ENCODE measurements at regions not wholly inside any gene's neighbourhood (a gene's known extent, or its start where the extent isn't known, plus 50 kb on each side); places are given as distances from the start of the nearest gene placed in this dataset.

DNA sequence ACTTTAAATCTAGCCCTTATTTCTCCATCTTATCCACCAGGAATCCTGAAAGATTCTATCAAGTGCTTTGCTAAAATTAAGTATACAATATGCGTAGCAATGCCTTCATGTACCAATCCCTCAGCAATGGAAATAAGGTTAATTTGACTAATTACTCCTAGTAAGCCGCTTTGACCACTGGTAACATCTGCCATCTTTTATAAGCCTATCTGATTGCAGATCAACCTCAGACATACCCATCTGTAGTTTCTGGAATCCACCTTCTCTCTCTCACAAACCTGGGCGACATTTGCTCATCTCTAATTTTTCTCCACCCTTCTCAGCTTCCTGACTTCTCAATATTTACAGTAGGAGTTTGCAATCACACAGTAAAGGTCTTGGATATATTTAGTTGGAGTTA, 138.8 kb upstream of the CRHR1 start:
- TF ChIP-seq TAF1 (IDR thresholded peaks at IDR 0.05; ENCODE audit: borderline replicate concordance, insufficient read depth, low read length), result no peak
- no peak for TF ChIP-seq POLR2AphosphoS5 (IDR thresholded peaks at IDR 0.05; ENCODE audit: low read depth, low read length)
- TF ChIP-seq SIN3A (IDR thresholded peaks at IDR 0.05; ENCODE audit: borderline replicate concordance, insufficient read depth, low read length), result no peak
- TF ChIP-seq, protein P1, sequence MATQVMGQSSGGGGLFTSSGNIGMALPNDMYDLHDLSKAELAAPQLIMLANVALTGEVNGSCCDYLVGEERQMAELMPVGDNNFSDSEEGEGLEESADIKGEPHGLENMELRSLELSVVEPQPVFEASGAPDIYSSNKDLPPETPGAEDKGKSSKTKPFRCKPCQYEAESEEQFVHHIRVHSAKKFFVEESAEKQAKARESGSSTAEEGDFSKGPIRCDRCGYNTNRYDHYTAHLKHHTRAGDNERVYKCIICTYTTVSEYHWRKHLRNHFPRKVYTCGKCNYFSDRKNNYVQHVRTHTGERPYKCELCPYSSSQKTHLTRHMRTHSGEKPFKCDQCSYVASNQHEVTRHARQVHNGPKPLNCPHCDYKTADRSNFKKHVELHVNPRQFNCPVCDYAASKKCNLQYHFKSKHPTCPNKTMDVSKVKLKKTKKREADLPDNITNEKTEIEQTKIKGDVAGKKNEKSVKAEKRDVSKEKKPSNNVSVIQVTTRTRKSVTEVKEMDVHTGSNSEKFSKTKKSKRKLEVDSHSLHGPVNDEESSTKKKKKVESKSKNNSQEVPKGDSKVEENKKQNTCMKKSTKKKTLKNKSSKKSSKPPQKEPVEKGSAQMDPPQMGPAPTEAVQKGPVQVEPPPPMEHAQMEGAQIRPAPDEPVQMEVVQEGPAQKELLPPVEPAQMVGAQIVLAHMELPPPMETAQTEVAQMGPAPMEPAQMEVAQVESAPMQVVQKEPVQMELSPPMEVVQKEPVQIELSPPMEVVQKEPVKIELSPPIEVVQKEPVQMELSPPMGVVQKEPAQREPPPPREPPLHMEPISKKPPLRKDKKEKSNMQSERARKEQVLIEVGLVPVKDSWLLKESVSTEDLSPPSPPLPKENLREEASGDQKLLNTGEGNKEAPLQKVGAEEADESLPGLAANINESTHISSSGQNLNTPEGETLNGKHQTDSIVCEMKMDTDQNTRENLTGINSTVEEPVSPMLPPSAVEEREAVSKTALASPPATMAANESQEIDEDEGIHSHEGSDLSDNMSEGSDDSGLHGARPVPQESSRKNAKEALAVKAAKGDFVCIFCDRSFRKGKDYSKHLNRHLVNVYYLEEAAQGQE (IDR thresholded peaks at IDR 0.05; ENCODE audit: insufficient read depth in 1 of 2, low read depth in 2 of 2, low read length in 2 of 2), result no peak
- TF ChIP-seq FOXP2 (optimal IDR thresholded peaks at IDR 0.05; ENCODE audit: borderline replicate concordance, extremely low read depth, extremely low read length, insufficient read depth), result no peak

DNA sequence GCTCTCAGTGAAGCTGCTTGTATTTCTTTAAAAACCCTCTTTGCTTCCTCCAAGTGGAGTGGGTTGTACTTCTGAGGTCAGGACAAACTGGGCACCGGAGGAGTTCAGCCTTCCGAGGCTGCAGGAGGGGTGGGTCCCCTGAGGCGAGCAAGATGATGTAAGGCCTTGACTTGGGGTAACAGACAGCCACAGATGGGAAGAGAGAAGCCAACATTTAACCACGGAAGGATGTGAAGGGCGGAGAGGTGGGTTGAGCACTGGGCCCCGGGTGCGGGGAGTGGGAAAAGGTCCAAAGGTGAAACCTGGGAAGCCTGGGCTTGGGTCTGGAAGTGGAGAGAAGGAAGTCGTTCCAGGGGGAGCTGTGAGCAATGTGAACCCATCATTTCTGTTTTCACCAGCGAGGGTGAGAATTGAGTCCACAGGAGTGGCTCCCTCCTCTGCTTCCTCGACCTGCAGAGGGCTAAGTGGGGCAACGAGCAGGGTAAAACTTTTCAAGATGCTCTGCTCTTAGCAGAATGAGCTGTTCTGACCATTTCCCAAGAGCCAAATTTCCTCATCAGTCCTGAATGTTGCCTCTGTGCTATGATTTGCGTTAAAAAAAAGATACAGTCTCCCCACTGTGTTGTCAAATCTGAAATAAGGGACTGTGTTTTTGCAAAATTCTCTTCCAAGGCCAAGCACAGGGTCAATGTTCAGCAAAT, 137.7 kb upstream of the CRHR1 start:
- TF ChIP-seq POLR2AphosphoS5 (IDR thresholded peaks at IDR 0.05; ENCODE audit: low read depth, low read length), result no peak
- no peak for TF ChIP-seq TAF1 (IDR thresholded peaks at IDR 0.05; ENCODE audit: borderline replicate concordance, insufficient read depth, low read length)
- TF ChIP-seq SIN3A (IDR thresholded peaks at IDR 0.05; ENCODE audit: borderline replicate concordance, insufficient read depth, low read length), result no peak

DNA sequence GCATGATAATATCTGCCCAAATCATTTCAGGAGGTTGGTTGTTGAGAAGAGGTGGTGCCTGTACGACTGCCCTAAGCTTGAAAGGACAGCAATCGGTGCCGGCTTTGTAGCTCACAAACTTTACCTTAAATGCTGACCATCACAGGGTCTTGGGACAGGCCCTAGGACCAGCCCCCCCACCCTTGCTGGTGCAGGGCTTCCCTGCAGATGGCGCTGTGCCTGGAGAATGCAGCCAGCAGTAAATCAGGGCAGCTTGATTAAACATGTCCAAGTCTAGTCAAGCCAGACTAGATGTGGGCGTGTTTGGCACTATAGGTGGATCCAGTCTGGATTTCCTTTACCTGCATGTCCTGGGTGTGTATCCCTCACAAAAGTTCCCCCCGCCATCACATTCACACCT, 135.5 kb upstream of the CRHR1 start:
- TF ChIP-seq SIN3A (IDR thresholded peaks at IDR 0.05; ENCODE audit: borderline replicate concordance, insufficient read depth, low read length) (no peak), TAF1 (IDR thresholded peaks at IDR 0.05; ENCODE audit: borderline replicate concordance, insufficient read depth, low read length) (no peak), FOXP2 (optimal IDR thresholded peaks at IDR 0.05; ENCODE audit: borderline replicate concordance, extremely low read depth, extremely low read length, insufficient read depth) (no peak), POLR2AphosphoS5 (IDR thresholded peaks at IDR 0.05; ENCODE audit: low read depth, low read length) (no peak)
- TF ChIP-seq, protein P1 (IDR thresholded peaks at IDR 0.05; ENCODE audit: insufficient read depth in 1 of 2, low read depth in 2 of 2, low read length in 2 of 2), result no peak

DNA sequence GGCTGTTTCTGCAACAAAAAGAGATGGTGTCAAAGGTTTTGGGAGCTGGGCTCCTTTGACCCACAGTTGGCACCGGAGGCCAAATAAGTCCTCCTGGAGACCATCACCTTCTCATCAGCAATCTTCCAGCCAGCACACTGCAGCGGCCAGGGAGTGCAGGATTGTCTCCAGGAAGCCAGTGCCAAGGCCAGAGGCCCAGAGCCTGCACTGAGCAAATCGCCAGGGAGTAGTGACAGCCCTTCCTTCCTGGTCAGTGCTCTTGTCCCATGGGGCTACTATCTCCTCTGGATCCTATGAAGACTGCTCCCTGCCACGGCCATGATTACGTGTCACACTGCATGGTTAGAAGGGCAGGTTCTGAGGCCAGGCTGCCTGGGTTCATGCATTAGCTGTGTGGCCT, 134.3 kb upstream of the CRHR1 start:
- no peak for TF ChIP-seq SIN3A (IDR thresholded peaks at IDR 0.05; ENCODE audit: borderline replicate concordance, insufficient read depth, low read length)
- no peak for TF ChIP-seq POLR2AphosphoS5 (IDR thresholded peaks at IDR 0.05; ENCODE audit: low read depth, low read length)
- no peak for TF ChIP-seq TAF1 (IDR thresholded peaks at IDR 0.05; ENCODE audit: borderline replicate concordance, insufficient read depth, low read length)
- TF ChIP-seq, protein P1 (IDR thresholded peaks at IDR 0.05; ENCODE audit: insufficient read depth in 1 of 2, low read depth in 2 of 2, low read length in 2 of 2), result no peak
- TF ChIP-seq FOXP2 (optimal IDR thresholded peaks at IDR 0.05; ENCODE audit: borderline replicate concordance, extremely low read depth, extremely low read length, insufficient read depth), result no peak

DNA sequence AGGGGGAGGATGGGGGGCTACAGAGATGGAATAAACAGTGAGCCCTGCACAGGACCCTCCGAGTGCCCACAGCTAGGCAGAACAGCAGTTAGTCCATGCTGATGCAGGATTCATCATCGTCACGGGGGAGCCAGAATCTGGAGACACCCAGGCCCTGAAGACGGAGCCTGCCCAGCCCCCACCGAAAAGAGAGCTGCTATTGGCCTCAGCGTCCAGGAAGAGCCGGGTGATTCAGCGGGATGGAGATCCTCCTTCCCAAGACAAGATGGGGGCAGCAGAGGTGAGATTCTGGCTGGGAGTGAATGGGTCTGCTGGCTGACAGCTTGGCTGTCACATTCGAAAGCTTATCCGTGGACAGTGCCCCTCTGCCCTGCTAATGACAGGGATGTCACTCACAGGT, 133.6 kb upstream of the CRHR1 start:
- no peak for TF ChIP-seq POLR2AphosphoS5 (IDR thresholded peaks at IDR 0.05; ENCODE audit: low read depth, low read length)
- TF ChIP-seq, protein P1 (IDR thresholded peaks at IDR 0.05; ENCODE audit: insufficient read depth in 1 of 2, low read depth in 2 of 2, low read length in 2 of 2), result no peak
- no peak for TF ChIP-seq SIN3A (IDR thresholded peaks at IDR 0.05; ENCODE audit: borderline replicate concordance, insufficient read depth, low read length)
- TF ChIP-seq FOXP2 (optimal IDR thresholded peaks at IDR 0.05; ENCODE audit: borderline replicate concordance, extremely low read depth, extremely low read length, insufficient read depth), result no peak
- no peak for TF ChIP-seq TAF1 (IDR thresholded peaks at IDR 0.05; ENCODE audit: borderline replicate concordance, insufficient read depth, low read length)

Data from PFSK-1 (cell line).